Occipital lobe (tissue), 1 donor: ENCODE measurements at regions not wholly inside any gene's neighbourhood (a gene's known extent, or its start where the extent isn't known, plus 50 kb on each side); places are given as distances from the start of the nearest gene placed in this dataset.

Experiments
- DNase-seq: peaks from one replicate; lab custom pipeline; 2025; lab: John Stamatoyannopoulos, UW

- DNase-seq, result peak; percentile 2
Measured at GRCh38 chr10:33422471-33423153, 88.1 kb upstream of the NRP1 start.

GRCh38 chr10:33421789-33422462 is 87.5 kb upstream of the NRP1 start:
- DNase-seq, result peak; percentile 14

GRCh38 chr10:33419311-33419710 is 84.8 kb upstream of the NRP1 start:
- DNase-seq, result no peak

- no peak for DNase-seq
Measured at GRCh38 chr10:33418301-33418700, 83.8 kb upstream of the NRP1 start.

- no peak for DNase-seq
Measured at GRCh38 chr10:33416691-33417090, 82.2 kb upstream of the NRP1 start.

GRCh38 chr10:33416209-33416608 is 81.7 kb upstream of the NRP1 start:
- no peak for DNase-seq

GRCh38 chr10:33414841-33415240 is 80.4 kb upstream of the NRP1 start:
- no peak for DNase-seq

GRCh38 chr10:33412653-33413361 is 78.3 kb upstream of the NRP1 start:
- DNase-seq, result no peak

- no peak for DNase-seq
Measured at GRCh38 chr10:33412241-33412640, 77.8 kb upstream of the NRP1 start.

GRCh38 chr10:33410860-33411234 is 76.4 kb upstream of the NRP1 start:
- DNase-seq, result peak; percentile 7

- no peak for DNase-seq
Measured at GRCh38 chr10:33410096-33410859, 75.8 kb upstream of the NRP1 start.

- no peak for DNase-seq
Measured at GRCh38 chr10:33406596-33406995, 72.1 kb upstream of the NRP1 start.

- DNase-seq, result no peak
Measured at GRCh38 chr10:33402220-33403073, 68.0 kb upstream of the NRP1 start.

GRCh38 chr10:33401300-33401699 is 66.8 kb upstream of the NRP1 start:
- DNase-seq, result no peak

GRCh38 chr10:33398796-33399195 is 64.3 kb upstream of the NRP1 start:
- no peak for DNase-seq

- DNase-seq, result no peak
Measured at GRCh38 chr10:33396938-33397337, 62.5 kb upstream of the NRP1 start.

- no peak for DNase-seq
Measured at GRCh38 chr10:33396279-33396678, 61.8 kb upstream of the NRP1 start.

- no peak for DNase-seq
Measured at GRCh38 chr10:33395201-33395600, 60.7 kb upstream of the NRP1 start.

- no peak for DNase-seq
Measured at GRCh38 chr10:33392706-33393105, 58.2 kb upstream of the NRP1 start.

GRCh38 chr10:33391611-33392465 is 57.4 kb upstream of the NRP1 start:
- DNase-seq, result no peak
